Mesothelial cell of epicardium (in vitro differentiated cells): ENCODE measurements at regions not wholly inside any gene's neighbourhood (a gene's known extent, or its start where the extent isn't known, plus 50 kb on each side); places are given as distances from the start of the nearest gene placed in this dataset.

Source experiments
- DNase-seq, 2 experiments: peaks; one replicate each; pipeline ENCODE4 v3.0.0; 2021; ENCODE audit warnings: low spot score in 2 of 2; ENCODE audit not compliant: unreplicated experiment in 2 of 2
- H3K27ac Mint-ChIP-seq: 2 replicates; pipeline ENCODE4 v1.8.0; 2021; ENCODE audit warnings: mixed read lengths
- H3K27me3 Mint-ChIP-seq: 2 replicates; pipeline ENCODE4 v1.8.0; 2021; ENCODE audit warnings: low read depth, mixed read lengths
- H3K36me3 Mint-ChIP-seq: 2 replicates; pipeline ENCODE4 v1.8.0; 2021; ENCODE audit warnings: mixed read lengths
- H3K4me1 Mint-ChIP-seq: 2 replicates; pipeline ENCODE4 v1.8.0; 2021; ENCODE audit warnings: mixed read lengths
- H3K4me3 Mint-ChIP-seq: 2 replicates; pipeline ENCODE4 v1.8.0; 2021; ENCODE audit warnings: mild to moderate bottlenecking, moderate library complexity, mixed read lengths
- H3K9me3 Mint-ChIP-seq: 2 replicates; pipeline ENCODE4 v1.8.0; 2021; ENCODE audit warnings: mixed read lengths
- CTCF ChIP-seq: fragments of 200-600 bp; sonication (generic); IDR thresholded peaks from one replicate; pipeline ENCODE4 v1.5.0; 2021; ENCODE audit warnings: antibody characterized with exemption; ENCODE audit not compliant: unreplicated experiment

GRCh38 chr13:33913829-33914228, 95.9 kb downstream of the RFC3 start:
- Mint-ChIP-seq H3K27ac (no peak overlapping the region), H3K27me3 (no peaks in the 10 kb centered on the region), H3K4me3 (no peak overlapping the region), H3K36me3 (no peaks in the 10 kb centered on the region), H3K9me3 (no peaks in the 10 kb centered on the region), H3K4me1 (peaks cover 5% of the 10 kb centered on the region)
- no peak for DNase-seq
- TF ChIP-seq CTCF = no peak

- no peak for DNase-seq
- no peak for TF ChIP-seq CTCF
- Mint-ChIP-seq H3K4me3 (no peak overlapping the region), H3K27ac (no peak overlapping the region), H3K4me1 (peaks cover 6% of the 10 kb centered on the region), H3K9me3 (no peaks in the 10 kb centered on the region), H3K36me3 (no peaks in the 10 kb centered on the region), H3K27me3 (no peaks in the 10 kb centered on the region)
Measured at GRCh38 chr13:33917190-33917589, 99.2 kb downstream of the RFC3 start.

GRCh38 chr13:33918199-33918932, 100.4 kb downstream of the RFC3 start:
- no peak overlapping the region for H3K4me3 Mint-ChIP-seq
- H3K9me3 Mint-ChIP-seq = no peaks in the 10 kb centered on the region
- no peaks in the 10 kb centered on the region for H3K27me3 Mint-ChIP-seq
- DNase-seq = no peak
- H3K27ac Mint-ChIP-seq = no peak overlapping the region
- H3K4me1 Mint-ChIP-seq = peaks cover 6% of the 10 kb centered on the region
- H3K36me3 Mint-ChIP-seq = no peaks in the 10 kb centered on the region
- TF ChIP-seq CTCF = no peak

GRCh38 chr13:33919120-33919519, 101.2 kb downstream of the RFC3 start:
- no peak for TF ChIP-seq CTCF
- no peaks in the 10 kb centered on the region for H3K27me3 Mint-ChIP-seq
- peaks cover 6% of the 10 kb centered on the region for H3K4me1 Mint-ChIP-seq
- no peak overlapping the region for H3K27ac Mint-ChIP-seq
- H3K36me3 Mint-ChIP-seq = no peaks in the 10 kb centered on the region
- DNase-seq = no peak
- no peaks in the 10 kb centered on the region for H3K9me3 Mint-ChIP-seq
- no peak overlapping the region for H3K4me3 Mint-ChIP-seq

GRCh38 chr13:33925563-33925962, 107.6 kb downstream of the RFC3 start:
- Mint-ChIP-seq H3K4me1 (no peaks in the 10 kb centered on the region), H3K27me3 (no peaks in the 10 kb centered on the region), H3K27ac (no peak overlapping the region), H3K4me3 (no peak overlapping the region), H3K36me3 (no peaks in the 10 kb centered on the region), H3K9me3 (no peaks in the 10 kb centered on the region)
- TF ChIP-seq CTCF = no peak
- no peak for DNase-seq
